OCI-LY3 (cell line): ENCODE measurements at regions not wholly inside any gene's neighbourhood (a gene's known extent, or its start where the extent isn't known, plus 50 kb on each side); places are given as distances from the start of the nearest gene placed in this dataset.

ENCODE experiments used
- CTCF ChIP-seq: fragments of 200-600, 300-600 bp; sonication (generic); IDR thresholded peaks from 2 replicates; pipeline ENCODE4 v1.5.1; 2014; ENCODE audit warnings: antibody characterized with exemption, low read length, low read depth
- EZH2phosphoT487 ChIP-seq: fragments of 200-600 bp; shearing (Covaris generic); IDR thresholded peaks from 2 replicates; pipeline ENCODE4 v1.6.1; 2018; ENCODE audit warnings: antibody characterized with exemption, mixed run types, low read depth

- TF ChIP-seq CTCF (no peak), EZH2phosphoT487 (no peak)
Observed at GRCh38 chr14:97158102-97158501, 360.9 kb downstream of the VRK1 start.
